ENCODE measurements at regions not wholly inside any gene's neighbourhood (a gene's known extent, or its start where the extent isn't known, plus 50 kb on each side); places are given as distances from the start of the nearest gene placed in this dataset.
"Not testable (repeated sequence)": the region's sequence is repeated elsewhere in the genome, so short reads cannot be mapped to it uniquely, and the experiment has no call there.

GRCh38 chr7:51455513-51455912, 138.9 kb upstream of the COBL start:
- WGBS, result 84% methylated on average over 3 of the region's 3 CpGs
- H3K4me3 ChIP-seq (ENCODE audit: low read depth, low read length), result no peak overlapping the region
- no peak for DNase-seq (ENCODE audit: extremely low spot score)
- no peaks in the 10 kb centered on the region for H3K4me1 ChIP-seq (ENCODE audit: insufficient read depth)
- H3K36me3 ChIP-seq (ENCODE audit: insufficient read depth), result no peaks in the 10 kb centered on the region
- H3K27ac ChIP-seq (ENCODE audit: low read depth), result no peak overlapping the region

DNA sequence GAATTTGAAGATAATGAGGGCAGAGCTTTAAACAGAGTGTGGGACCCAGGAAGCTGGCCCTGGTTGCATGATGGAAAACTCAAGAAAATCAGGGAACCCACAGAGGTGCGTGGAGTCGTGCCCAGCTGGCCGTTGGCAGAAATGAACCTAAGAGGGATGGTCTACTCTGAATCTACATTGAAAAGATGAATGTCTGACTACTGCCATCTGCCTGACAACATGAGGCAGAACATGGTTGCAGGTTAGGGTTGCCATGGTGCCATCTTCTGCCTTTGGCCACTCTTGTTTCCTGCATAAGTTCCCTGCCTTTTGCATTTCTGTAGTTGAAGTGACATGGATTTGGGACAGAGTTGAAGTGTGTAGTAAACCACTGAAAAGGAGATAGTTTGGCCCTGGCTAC, 138.5 kb upstream of the COBL start:
- WGBS, result 79% methylated on average over 3 of the region's 3 CpGs
- H3K27ac ChIP-seq (ENCODE audit: low read depth), result no peak overlapping the region

GRCh38 chr7:51452694-51453093, 136.1 kb upstream of the COBL start:
- no peaks in the 10 kb centered on the region for H3K4me1 ChIP-seq (ENCODE audit: insufficient read depth)
- 73% methylated on average over 1 of the region's 1 CpG for WGBS
- DNase-seq (ENCODE audit: extremely low spot score), result no peak
- H3K36me3 ChIP-seq (ENCODE audit: insufficient read depth), result no peaks in the 10 kb centered on the region
- H3K27ac ChIP-seq (ENCODE audit: low read depth), result no peak overlapping the region
- H3K4me3 ChIP-seq (ENCODE audit: low read depth, low read length), result no peak overlapping the region

More for the DNA sequence above, 138.5 kb upstream of the COBL start:
- no peaks in the 10 kb centered on the region for H3K36me3 ChIP-seq (ENCODE audit: insufficient read depth)
- no peak overlapping the region for H3K4me3 ChIP-seq (ENCODE audit: low read depth, low read length)
- H3K4me1 ChIP-seq (ENCODE audit: insufficient read depth), result no peaks in the 10 kb centered on the region
- no peak for DNase-seq (ENCODE audit: extremely low spot score)

DNA sequence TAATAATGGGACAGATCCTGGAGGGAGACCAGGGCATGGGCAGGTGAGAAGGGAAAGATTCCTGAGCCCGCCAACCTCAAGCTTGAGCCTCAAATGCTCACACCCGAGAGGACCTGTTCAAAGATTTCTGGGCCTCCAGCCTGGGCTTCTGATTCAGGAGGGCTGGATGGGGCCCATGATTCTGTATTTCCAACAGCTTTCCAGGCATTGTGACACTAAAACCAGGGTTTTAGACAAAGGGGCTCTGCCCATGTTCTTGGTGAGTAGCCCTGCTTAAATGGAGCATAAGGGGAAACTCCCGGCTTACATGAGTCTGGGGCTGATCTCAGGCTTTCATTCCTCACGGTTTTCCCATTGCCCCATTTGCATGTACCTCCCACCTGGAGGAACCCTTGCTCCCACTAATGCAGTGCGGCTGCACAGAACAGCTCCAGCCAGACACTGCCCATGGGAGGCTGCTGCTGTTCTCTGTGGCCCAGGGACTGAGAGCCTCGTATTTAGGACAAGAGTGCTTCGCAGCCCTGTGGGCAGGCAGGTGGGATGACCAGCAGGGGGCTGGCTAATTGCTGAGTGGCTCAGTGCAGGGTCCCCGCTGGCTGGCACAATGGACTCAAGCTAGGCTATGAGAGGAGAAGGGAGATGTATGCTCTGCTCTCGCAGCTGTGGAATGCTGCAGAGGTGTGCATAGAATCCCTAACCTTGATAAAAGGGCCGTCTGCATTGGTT, 135.3 kb upstream of the COBL start:
- 87% methylated on average over 10 of the region's 10 CpGs for WGBS
- no peak for DNase-seq (ENCODE audit: extremely low spot score)
- Histone ChIP-seq H3K36me3 (ENCODE audit: insufficient read depth) (no peaks in the 10 kb centered on the region), H3K27ac (ENCODE audit: low read depth) (no peak overlapping the region), H3K4me3 (ENCODE audit: low read depth, low read length) (no peak overlapping the region), H3K4me1 (ENCODE audit: insufficient read depth) (no peaks in the 10 kb centered on the region)

- no peak overlapping the region for H3K27ac ChIP-seq (ENCODE audit: low read depth)
- WGBS, result 96% methylated on average over 6 of the region's 6 CpGs
Observed at GRCh38 chr7:51450541-51450940, 133.9 kb upstream of the COBL start.

GRCh38 chr7:51446785-51447184, 130.2 kb upstream of the COBL start:
- 58% methylated on average over 5 of the region's 5 CpGs for WGBS
- Histone ChIP-seq H3K36me3 (ENCODE audit: insufficient read depth) (no peaks in the 10 kb centered on the region), H3K4me1 (ENCODE audit: insufficient read depth) (no peaks in the 10 kb centered on the region), H3K4me3 (ENCODE audit: low read depth, low read length) (no peak overlapping the region), H3K27ac (ENCODE audit: low read depth) (no peak overlapping the region)
- no peak for DNase-seq (ENCODE audit: extremely low spot score)

More at GRCh38 chr7:51450541-51450940, 133.9 kb upstream of the COBL start:
- no peaks in the 10 kb centered on the region for H3K4me1 ChIP-seq (ENCODE audit: insufficient read depth)
- no peak for DNase-seq (ENCODE audit: extremely low spot score)
- H3K36me3 ChIP-seq (ENCODE audit: insufficient read depth), result no peaks in the 10 kb centered on the region
- H3K4me3 ChIP-seq (ENCODE audit: low read depth, low read length), result no peak overlapping the region

- DNase-seq (ENCODE audit: extremely low spot score), result no peak
- 58% methylated on average over 11 of the region's 11 CpGs for WGBS
- no peaks in the 10 kb centered on the region for H3K36me3 ChIP-seq (ENCODE audit: insufficient read depth)
- H3K4me1 ChIP-seq (ENCODE audit: insufficient read depth), result no peaks in the 10 kb centered on the region
- H3K27ac ChIP-seq (ENCODE audit: low read depth), result no peak overlapping the region
- no peak overlapping the region for H3K4me3 ChIP-seq (ENCODE audit: low read depth, low read length)
Observed at GRCh38 chr7:51446356-51446755, 129.7 kb upstream of the COBL start.

DNA sequence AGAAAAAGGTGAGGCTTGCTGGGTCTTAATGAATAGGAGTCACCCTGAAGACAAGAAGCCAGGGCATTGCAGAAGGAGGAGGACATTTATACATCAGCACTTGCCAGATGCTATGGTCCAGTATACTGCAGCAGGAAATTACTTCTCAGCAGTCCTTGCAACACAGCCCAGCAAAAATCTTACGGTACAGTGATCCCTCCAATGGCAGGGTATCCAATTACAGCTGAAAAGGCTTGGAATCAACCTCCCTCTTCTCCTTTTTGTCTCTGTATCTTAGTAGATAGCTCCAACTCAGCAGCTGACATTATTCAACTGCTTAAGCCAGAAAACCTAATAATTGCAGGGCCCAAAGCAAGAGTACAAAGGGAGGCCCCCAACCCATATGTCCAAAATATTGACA, 128.3 kb upstream of the COBL start:
- no peak for DNase-seq (ENCODE audit: extremely low spot score)

DNA sequence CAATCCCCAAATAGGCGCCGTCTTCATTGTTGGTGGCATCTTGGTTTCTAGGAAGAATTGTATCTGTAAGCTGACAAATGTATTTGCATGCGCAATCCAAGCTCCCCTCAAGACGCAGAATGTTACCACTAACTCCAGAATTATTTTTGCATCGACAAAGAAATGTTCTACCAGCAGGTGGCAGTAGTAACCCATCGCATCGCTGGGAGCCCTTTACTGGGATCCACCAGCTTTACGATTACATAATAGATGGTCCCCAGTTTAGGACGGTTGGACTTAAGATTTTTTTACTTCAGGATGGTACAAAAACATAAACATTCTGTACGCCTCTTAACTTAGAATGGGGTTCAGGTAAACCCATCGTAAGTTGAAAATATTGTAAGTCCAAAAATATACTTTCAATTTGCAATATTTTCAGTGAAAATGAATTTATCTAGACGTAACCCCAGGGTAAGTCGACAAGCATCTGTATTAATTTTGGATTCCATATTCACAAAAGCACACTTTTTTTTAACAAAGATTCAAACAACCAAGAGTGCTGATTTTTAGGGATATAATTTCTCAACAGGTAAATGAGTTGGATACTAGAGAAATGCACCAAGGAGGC, 114.0 kb upstream of the COBL start:
- H3K36me3 ChIP-seq (ENCODE audit: insufficient read depth), result no peaks in the 10 kb centered on the region
- no peak overlapping the region for H3K27ac ChIP-seq (ENCODE audit: low read depth)
- H3K4me1 ChIP-seq (ENCODE audit: insufficient read depth), result no peaks in the 10 kb centered on the region
- peak; percentile 20 for DNase-seq (ENCODE audit: extremely low spot score)
- no peak overlapping the region for H3K4me3 ChIP-seq (ENCODE audit: low read depth, low read length)
- 22% methylated on average over 13 of the region's 13 CpGs for WGBS

More for the DNA sequence above, 128.3 kb upstream of the COBL start:
- Histone ChIP-seq H3K36me3 (ENCODE audit: insufficient read depth) (no peaks in the 10 kb centered on the region), H3K4me3 (ENCODE audit: low read depth, low read length) (no peak overlapping the region), H3K4me1 (ENCODE audit: insufficient read depth) (no peaks in the 10 kb centered on the region), H3K27ac (ENCODE audit: low read depth) (no peak overlapping the region)
- 50% methylated on average over 1 of the region's 1 CpG for WGBS

DNA sequence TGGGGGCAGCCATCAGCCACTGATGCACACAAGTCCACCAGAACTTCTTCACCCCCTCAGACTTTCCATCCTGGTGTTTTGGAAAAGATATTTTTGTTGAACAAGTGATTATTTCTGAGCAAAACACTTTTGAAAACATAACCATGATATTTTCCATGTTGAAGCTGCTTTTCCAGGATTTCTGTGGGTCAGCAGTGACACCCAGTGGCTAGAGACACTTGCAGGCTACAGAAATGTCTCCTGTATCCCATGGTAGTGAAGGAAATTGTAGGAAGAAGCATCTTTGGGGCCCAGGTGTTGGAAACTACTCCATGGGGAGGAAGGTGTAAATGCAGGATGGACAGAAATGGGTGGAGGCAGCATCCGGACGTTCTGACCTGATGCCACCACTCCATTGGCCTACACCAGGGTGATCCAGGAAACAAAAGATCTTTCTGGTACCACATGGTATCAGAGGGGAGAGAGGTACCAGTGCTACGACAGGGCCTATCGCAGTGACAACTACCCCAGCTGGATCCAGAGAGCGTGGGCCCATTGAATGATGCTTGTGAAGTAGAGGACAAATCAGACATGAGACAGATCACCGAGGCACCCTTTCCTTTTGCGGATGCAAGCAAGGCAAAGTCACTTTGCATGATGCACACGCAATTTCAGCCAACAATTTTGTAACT, 111.7 kb upstream of the COBL start:
- Histone ChIP-seq H3K4me3 (ENCODE audit: low read depth, low read length) (no peak overlapping the region), H3K36me3 (ENCODE audit: insufficient read depth) (no peaks in the 10 kb centered on the region), H3K27ac (ENCODE audit: low read depth) (no peak overlapping the region), H3K4me1 (ENCODE audit: insufficient read depth) (no peaks in the 10 kb centered on the region)
- DNase-seq (ENCODE audit: extremely low spot score), result no peak
- WGBS, result 89% methylated on average over 8 of the region's 8 CpGs

DNA sequence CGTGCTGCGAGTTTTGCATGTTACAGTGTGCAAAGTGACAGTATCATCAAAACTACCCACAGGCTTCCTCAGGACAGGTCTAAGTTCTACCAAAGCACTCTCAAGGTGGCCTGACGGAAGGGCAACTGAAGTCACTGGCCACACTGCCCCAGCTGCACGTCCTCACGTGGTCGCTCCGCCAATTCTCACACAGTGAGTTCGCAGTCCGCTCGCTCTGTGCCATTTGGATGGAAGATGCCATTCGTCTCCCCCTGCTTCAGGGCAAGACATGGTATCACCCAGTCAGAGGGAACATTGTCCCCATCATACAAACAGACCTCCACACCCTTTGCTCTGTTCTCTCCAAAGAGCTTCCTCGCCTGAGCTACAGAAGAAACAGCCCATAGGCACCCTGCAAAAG, 109.6 kb upstream of the COBL start:
- Histone ChIP-seq H3K27ac (ENCODE audit: low read depth) (no peak overlapping the region), H3K36me3 (ENCODE audit: insufficient read depth) (no peaks in the 10 kb centered on the region), H3K4me3 (ENCODE audit: low read depth, low read length) (no peak overlapping the region), H3K4me1 (ENCODE audit: insufficient read depth) (no peaks in the 10 kb centered on the region)
- DNase-seq (ENCODE audit: extremely low spot score), result no peak
- 90% methylated on average over 12 of the region's 12 CpGs for WGBS

DNA sequence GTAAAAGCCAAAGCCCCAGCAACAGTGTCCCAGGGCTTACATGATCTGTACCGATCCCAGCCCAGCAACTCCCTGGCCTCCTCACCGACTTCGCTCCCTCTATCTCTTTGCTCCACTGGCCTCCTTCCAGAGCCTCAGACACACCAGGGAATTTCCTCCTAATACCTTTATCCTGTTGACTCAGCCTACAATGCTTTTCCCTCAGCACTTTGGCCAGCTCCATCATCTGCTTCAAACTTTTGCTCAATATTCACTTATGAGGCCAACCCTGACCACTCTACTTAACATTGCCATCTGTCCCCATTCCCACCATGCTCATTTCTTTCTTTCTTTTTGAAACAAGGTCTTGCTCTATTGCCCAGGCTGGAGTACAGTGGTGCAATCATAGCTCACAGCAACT, 93.3 kb upstream of the COBL start:
- DNase-seq (ENCODE audit: extremely low spot score); H3K36me3 ChIP-seq (ENCODE audit: insufficient read depth); H3K4me3 ChIP-seq (ENCODE audit: low read depth, low read length); H3K27ac ChIP-seq (ENCODE audit: low read depth); H3K4me1 ChIP-seq (ENCODE audit: insufficient read depth): not testable (repeated sequence)
- WGBS, result no CpG with 5 or more reads among the region's 3 CpGs

GRCh38 chr7:51397608-51398007, 81.0 kb upstream of the COBL start:
- H3K36me3 ChIP-seq (ENCODE audit: insufficient read depth); H3K4me3 ChIP-seq (ENCODE audit: low read depth, low read length); DNase-seq (ENCODE audit: extremely low spot score); H3K4me1 ChIP-seq (ENCODE audit: insufficient read depth); H3K27ac ChIP-seq (ENCODE audit: low read depth): not testable (repeated sequence)
- 36% methylated on average over 3 of the region's 3 CpGs for WGBS

GRCh38 chr7:51393003-51393402, 76.4 kb upstream of the COBL start:
- WGBS, result 66% methylated on average over 6 of the region's 6 CpGs
- not testable (repeated sequence) for H3K4me3 ChIP-seq (ENCODE audit: low read depth, low read length); H3K36me3 ChIP-seq (ENCODE audit: insufficient read depth); DNase-seq (ENCODE audit: extremely low spot score); H3K4me1 ChIP-seq (ENCODE audit: insufficient read depth); H3K27ac ChIP-seq (ENCODE audit: low read depth)

Measured in urinary bladder (tissue), 3 donors.